ENCODE measurements at regions not wholly inside any gene's neighbourhood (a gene's known extent, or its start where the extent isn't known, plus 50 kb on each side); places are given as distances from the start of the nearest gene placed in this dataset.
A peak's percentile ranks its signal among the peaks of the same experiment; 100 is the strongest.

DNA sequence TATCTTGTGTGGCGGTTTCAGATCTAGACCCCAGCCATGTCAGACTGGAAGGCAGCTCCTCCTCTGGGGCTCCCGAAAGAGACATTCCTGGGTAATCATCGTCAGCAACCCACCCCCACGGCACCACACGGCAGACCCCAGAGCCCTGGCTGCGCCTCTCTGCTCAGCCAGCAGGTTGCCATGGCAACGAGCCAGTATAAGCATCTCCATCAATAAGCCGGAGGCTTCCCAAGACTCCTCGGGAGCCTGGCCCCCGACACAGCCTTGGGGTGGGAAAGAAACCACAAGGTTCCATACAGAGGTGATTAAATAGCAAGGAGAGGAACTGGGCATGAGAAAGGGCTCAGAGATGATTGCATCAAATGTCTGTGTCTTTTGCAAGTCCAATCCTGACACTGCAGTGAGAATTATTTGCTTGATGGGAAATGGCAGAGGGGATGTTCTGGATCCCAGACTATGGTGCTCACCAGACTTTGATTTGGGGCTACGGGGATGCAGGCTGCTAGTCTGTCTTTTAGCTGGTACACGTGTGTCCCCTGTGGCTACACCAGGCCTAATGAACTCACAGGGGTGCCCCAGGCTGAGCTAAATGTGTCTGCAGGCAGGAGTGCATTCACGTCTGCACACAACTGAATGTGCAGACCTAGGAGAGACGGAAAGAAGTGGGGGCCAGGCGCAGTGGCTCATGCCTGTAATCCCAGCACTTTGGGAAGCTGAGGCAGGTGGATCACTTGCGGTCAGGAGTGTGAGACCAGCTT lies 320.5 kb upstream of the TNRC6C start:
- DNase-seq, result no peak

- no peak for DNase-seq
Observed at GRCh38 chr17:77640252-77640651, 318.3 kb upstream of the TNRC6C start.

DNA sequence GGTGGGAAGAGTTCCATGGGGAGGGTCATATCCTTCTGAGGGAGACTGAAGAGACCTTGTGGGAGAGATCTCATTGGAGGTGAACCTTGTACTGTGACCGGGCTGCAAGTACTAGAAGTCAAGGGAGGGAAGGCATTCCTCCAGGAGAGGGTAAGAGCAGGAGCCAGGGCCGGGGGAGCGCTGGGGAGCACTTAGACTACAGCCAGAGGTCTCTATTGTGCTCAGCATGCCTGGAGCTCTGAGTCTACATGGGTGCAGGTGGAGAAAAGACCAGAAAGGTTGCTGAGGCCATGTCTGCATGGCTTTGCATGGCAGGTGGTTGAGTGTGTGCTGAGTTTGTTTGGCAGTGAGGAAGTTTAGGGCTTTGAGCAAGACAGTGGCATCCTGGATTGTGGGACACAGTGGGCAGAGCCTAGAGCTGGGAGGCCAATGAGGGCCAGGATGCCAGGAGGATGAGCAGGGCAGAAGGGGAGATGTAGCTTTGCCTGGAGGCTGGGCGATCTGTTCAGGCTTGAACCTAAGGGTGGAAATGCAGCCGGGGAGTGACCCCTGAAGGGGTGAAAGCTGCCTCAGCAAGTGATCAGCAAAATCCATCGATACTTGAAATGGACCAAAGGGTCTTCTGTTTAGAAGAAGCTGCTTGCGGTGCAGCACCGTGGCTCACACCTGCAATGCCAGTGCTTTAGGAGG lies 317.4 kb upstream of the TNRC6C start:
- DNase-seq, result no peak

- no peak for DNase-seq
Observed at GRCh38 chr17:77641718-77642117, 316.8 kb upstream of the TNRC6C start.

DNA sequence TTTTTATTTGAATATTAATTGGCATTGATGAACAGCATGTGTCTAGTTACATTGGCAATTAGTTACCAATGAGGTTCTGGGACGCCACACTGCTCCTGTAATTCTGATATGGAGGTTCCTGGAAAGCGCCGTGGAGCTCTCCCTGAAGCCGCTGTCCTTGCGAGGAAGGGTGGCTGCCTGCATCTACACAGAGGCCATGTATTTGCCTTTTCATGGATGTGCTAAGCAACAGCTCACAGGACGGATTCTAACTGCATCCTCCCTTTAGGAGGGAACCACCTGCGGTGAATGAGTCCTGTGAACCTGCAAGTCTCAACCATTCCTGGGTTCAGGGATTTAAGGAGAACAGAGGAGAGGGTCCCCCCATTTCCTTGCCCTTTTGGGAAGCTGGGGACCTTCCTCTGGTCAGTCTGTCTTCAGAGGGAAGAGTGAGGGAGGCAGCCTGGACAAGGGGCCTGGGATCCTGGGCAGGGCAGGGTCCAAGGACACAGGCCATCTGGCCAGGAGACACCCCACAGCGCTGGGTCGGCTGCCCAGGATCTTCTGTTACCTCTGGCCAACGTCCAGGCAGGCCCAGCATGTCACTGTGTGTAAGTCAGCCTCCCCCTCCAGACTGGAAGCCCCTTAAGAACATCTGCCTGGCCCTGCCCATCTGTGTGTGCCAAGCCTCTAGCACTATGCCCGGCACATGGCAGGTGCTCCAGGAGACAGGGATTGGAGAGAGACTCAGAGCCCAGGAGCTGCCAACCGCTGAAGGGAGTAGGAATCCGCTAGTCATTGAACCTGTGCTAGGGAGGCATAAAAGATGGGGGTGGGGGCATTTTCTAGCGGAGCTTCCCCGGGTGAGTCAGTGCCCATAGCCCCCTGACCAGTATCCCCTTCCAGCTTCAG lies 314.1 kb upstream of the TNRC6C start:
- peak; percentile 52 for DNase-seq

DNA sequence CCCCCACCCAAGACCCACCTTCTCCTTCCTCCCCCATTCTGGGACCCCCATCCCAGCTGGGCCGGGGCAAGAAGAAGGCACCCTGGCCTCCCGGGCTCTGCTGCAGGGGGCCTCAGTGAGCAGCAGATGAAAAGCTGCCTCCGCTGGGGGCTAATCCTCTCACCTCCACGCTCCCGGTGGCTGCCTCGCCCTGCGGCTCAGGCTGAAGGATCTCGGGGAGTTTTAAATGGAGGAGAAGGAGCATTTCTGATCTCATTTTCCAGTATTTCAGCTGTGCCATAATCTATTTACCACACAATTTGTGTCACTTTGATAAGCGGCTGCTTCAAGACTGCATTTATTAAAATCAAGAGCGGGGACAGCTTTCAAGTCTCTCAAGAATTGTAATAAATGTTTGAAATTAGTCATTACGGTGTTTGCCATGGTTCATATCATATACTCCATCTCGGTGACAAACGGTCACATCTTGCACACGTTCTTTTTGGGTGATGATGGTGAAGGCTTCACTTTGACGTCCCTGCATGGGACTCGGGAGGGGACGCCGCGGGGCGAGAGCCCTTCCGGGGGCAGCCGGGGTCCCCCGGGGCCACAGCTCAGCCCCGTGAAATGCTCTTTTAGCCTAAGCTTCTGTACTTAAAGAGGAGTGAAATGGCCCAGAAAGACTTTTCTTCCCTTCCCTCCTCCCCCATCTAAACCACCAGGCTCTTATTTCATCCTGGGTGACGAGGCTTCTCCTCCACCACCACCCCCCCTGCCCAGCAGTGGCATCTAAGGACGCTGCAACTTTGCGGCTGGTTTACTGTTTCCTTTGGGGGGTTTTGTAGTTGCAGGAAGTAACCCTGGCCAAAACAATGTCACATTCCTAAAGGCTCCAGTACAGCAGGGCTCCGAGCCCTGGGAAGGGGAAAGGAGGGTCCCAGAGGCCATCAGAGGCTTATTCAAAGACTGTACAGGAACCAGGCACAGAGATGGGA lies 313.1 kb upstream of the TNRC6C start:
- no peak for DNase-seq

DNA sequence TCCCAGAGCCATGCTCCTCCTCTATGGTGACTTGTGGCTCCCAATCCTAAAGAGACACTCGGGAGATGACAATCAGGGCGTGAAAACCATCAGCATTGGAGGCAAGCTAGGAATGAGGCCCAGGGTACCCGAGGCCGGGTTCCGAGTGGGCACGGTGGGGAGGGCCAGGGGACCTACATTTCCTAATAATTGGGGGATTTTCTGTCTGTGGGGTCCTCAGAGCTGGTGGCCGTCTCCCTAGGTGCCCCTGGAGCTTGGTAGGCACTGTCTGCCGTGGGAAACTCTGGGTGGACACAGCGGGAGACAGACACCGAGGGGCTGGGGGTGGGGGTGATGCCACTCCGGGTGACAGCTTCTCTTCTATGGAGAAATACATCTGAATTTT lies 312.5 kb upstream of the TNRC6C start:
- no peak for DNase-seq

DNA sequence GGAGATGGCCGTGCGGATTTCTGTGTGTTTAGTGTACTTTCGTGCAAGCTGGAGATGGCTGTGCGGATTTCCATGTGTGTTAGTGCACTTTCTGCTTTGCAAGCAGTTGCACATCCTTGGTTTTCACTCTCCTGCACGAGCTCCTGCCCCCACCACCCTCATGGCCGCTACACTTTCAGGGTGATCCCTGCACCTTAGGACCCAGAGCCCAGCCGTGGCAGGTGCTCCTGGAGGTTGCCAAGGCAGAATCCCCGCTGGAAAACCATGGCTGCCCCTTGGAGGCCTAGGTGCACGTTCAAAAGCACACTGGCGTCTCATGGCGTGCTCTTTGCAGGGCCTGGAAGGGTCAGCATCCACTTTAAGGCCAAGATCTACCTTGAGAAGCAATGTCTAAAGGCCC lies 311.0 kb upstream of the TNRC6C start:
- DNase-seq, result no peak

DNA sequence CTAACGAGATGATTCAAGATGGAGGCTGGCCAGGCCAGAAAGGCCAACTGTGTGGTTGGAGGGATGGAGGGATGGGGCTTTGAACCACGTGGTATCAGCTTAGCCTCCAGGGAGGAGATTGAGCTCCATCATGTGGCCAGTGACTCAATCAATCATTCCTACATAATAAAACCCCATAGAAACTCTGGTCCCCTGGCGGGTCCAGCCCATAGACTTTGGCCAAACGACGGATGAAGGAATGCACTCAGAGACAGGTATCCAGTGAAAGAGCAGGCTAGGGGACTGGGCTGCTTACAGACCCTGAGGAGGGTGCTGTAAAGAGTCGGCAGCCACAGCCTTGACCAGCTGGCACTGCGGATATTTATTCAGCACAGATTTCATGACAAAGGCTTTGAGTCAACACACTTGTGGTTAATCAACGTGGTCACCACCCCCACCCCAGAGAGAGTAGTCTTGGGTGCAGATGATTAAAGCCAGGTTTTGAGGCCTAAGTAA lies 308.7 kb upstream of the TNRC6C start:
- no peak for DNase-seq

DNA sequence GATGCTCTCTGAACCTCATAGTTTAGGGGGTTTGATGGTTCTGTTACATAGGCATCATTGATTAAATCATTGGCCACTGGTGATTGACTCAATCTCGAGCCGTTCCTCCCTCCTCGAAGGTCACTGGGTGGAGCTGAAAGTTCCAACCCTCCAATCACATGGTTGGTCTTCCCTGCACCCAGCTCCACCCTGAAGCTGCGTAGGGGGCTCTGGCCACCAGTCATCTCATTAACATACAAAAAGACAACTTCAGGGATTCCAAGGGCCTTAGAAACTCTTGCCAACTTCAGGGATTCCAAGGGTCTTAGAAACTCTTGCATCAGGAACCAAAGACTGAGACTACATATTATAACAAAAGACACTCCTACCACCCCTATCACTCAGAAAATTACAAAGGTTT lies 306.5 kb upstream of the TNRC6C start:
- no peak for DNase-seq

DNA sequence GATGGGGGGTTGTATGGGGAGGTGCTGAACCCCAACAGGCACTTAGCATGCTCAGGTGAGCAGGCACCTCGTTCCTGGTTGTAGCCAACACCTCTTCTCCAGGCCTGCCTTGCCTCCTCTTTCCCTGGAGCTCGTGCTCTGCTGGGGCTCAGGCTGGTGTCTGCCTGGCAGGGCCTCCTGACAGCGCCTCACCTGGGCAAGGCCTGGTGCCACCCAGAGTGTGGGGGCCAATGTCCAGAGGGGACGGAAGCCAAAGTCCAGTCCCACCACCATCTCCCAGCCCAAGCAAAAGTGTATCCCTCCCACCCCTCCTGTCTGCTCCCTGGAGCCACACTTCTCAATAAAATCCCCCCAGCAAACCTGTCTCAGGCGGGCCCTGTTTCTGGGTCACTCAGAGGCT lies 304.2 kb upstream of the TNRC6C start:
- no peak for DNase-seq

DNA sequence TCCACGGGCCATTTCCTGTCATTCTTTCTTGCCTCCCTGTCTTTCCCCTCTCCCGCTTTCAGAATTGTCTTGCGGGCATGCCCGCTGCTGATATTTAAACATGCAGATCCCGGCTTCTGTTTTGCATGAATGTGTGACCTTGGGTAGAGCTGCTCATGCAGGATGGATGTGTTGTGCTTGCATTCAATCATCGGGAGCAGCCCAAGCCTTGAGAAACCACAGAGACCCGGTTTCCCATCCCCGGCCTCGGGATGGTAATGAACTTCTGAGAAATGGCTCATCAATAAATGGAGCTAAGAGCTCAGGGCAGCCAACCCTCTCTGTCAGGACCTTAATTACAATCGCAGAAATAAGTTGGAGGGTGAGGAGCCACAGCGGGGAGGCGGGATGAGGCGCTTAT lies 303.7 kb upstream of the TNRC6C start:
- DNase-seq, result no peak

DNA sequence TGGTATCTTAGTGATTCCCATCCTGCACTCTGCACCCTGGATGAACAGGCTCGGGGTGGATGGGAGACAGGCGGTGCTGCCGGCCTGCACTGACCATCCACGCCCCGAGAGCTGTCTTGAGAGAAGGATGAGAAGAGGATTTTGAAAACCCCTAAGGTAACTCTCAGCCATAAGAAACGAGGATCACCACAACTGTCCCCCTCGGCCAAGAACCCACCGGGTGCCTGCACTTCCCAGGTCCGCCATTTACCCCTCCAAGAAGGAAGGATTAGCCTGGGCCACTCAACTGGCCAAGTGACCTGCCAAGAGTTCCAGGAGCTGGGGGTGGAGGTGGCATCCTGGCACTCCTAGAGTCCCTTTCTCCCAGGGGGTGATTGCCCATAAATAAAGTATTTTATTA lies 302.4 kb upstream of the TNRC6C start:
- no peak for DNase-seq

GRCh38 chr17:77657839-77658238 lies 300.7 kb upstream of the TNRC6C start:
- peak; percentile 66 for DNase-seq

GRCh38 chr17:77660524-77660923 lies 298.0 kb upstream of the TNRC6C start:
- no peak for DNase-seq

- DNase-seq, result no peak
Observed at GRCh38 chr17:77662833-77663232, 295.7 kb upstream of the TNRC6C start.

DNA sequence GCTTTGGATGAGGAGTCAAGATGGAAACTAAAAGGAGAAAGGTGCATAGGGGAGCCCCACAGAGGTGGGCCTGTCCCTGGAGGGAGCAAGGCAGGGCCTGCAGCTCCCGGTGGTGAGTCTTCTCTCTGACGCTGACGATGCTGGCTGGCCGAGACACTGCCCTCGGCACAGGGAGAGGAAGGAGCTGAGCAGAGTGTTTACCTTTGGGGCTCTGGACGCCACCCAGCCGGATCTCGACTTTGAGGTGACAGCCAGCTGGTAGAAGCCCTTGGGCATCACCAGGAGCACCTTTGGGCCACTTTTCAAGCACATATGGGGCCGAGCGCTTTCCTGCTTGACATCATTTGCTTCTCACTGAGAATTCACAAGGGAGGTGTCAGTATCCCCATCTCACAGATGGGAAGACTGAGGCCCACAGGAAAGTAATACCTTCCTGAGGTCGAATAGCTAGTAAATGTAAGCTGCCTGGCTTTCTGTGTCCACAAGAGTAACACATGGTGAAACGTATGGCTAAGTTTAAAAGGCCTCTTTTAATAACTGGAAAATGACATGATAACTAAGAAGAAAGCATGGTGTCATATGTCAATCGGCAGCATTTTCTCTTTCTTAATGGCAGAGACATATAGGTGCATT lies 294.3 kb upstream of the TNRC6C start:
- DNase-seq, result no peak

DNA sequence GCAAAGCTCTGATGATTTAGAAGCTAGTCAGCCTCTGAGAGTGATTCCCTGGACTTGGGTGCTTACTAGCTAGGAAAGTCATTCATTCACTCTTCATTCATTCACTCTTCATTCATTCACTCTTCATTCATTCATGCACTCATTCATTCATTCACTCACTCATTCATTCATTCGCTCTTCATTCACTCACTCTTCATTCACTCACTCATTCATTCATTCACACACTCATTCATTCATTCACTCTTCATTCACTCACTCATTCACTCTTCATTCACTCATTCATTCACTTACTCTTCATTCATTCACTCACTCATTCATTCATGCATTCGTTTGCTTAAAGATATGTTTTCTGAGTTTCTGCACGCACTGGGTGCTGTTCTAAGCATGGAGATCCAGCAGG lies 292.7 kb upstream of the TNRC6C start:
- no peak for DNase-seq

DNA sequence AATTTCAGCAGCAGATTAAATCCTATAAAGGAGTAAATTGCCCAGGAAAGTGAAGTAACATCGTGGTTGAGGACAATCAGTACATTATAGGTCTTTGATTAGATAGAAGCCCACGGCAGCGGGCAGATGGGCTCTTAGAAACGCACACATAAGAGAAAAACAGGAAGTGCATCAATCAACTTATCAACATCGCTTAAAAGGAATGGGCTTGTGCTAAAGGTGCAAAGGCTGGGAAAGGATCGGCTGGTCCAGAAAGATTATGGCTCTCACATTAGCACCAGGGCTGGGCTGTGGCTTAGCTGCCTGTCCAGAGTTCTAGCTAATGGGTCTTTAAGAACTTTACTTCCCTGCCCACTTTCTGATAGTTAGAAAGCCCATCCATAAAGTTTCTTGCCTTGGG lies 292.0 kb upstream of the TNRC6C start:
- DNase-seq, result no peak

- no peak for DNase-seq
Observed at GRCh38 chr17:77666881-77667395, 291.6 kb upstream of the TNRC6C start.

- DNase-seq, result peak; percentile 46
Observed at GRCh38 chr17:77667478-77667877, 291.0 kb upstream of the TNRC6C start.

- DNase-seq, result no peak
Observed at GRCh38 chr17:77668518-77668917, 290.0 kb upstream of the TNRC6C start.

All from NCI-H2171 treated with DMSO at 0.1 percent for 48 hours (cell line).